Effector memory CD4-positive, alpha-beta T cell (primary cell): ENCODE measurements at regions not wholly inside any gene's neighbourhood (a gene's known extent, or its start where the extent isn't known, plus 50 kb on each side); places are given as distances from the start of the nearest gene placed in this dataset.
A peak's percentile ranks its signal among the peaks of the same experiment; 100 is the strongest.
"Not testable (repeated sequence)": the region's sequence is repeated elsewhere in the genome, so short reads cannot be mapped to it uniquely, and the experiment has no call there.

Source experiments
- DNase-seq, 3 donors: peaks; one replicate each; pipeline ENCODE4 v3.0.0-alpha.2; 2020
- H3K27ac ChIP-seq: 2 replicates; pipeline ENCODE4 v1.7.0; 2013; ENCODE audit warnings: mild to moderate bottlenecking, low read length, moderate library complexity; ENCODE audit not compliant: insufficient read depth, poor library complexity, severe bottlenecking
- H3K27me3 ChIP-seq: replicated peaks from 2 replicates; pipeline ENCODE4 v1.7.0; 2013; ENCODE audit warnings: mild to moderate bottlenecking, low read length; ENCODE audit not compliant: insufficient read depth, control insufficient read depth, poor library complexity, severe bottlenecking
- H3K36me3 ChIP-seq: 2 replicates; pipeline ENCODE4 v1.7.0; 2013; ENCODE audit warnings: mild to moderate bottlenecking, low read length, moderate library complexity; ENCODE audit not compliant: control insufficient read depth, insufficient read depth
- H3K4me1 ChIP-seq: 2 replicates; pipeline ENCODE4 v1.7.0; 2013; ENCODE audit warnings: low read length, mild to moderate bottlenecking; ENCODE audit not compliant: control insufficient read depth, insufficient read depth, poor library complexity, severe bottlenecking
- H3K4me3 ChIP-seq: 2 replicates; pipeline ENCODE4 v1.7.0; 2013; ENCODE audit warnings: low read length, low read depth, mild to moderate bottlenecking; ENCODE audit not compliant: insufficient read depth, poor library complexity, severe bottlenecking
- H3K9me3 ChIP-seq: 2 replicates; pipeline ENCODE4 v1.7.0; 2013; ENCODE audit warnings: mild to moderate bottlenecking, low read length, moderate library complexity; ENCODE audit not compliant: control insufficient read depth

GRCh38 chr12:9304540-9304939 is 96.3 kb upstream of the PZP start:
- not testable (repeated sequence) for H3K27ac ChIP-seq, H3K27me3 ChIP-seq, H3K4me1 ChIP-seq, DNase-seq, H3K9me3 ChIP-seq, H3K36me3 ChIP-seq, H3K4me3 ChIP-seq

DNA sequence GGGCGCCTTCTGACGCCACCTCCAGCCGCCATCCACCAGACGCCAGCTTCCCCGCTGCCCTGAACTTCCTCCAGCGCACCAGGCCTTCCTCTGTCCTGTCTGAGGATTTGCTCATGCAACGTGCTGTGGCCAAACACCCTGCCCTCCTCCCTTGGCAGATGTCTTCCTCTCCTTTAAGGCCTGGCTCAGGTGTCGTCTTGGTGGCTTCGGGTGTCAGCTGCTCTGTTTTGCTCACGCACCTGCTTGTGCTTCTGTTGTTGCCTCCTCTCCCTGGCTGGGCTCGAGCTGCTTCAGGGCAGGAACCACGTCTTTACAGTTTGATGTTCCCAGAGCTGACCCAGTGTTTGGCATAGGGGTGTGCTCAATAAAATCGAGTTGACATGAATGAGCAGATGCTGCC is 87.7 kb upstream of the PZP start:
- H3K9me3 ChIP-seq, H3K4me3 ChIP-seq, H3K27ac ChIP-seq: not testable (repeated sequence)

GRCh38 chr12:9294072-9294620 is 86.0 kb upstream of the PZP start:
- not testable (repeated sequence) for H3K4me1 ChIP-seq, H3K36me3 ChIP-seq, H3K27me3 ChIP-seq, H3K4me3 ChIP-seq, DNase-seq, H3K9me3 ChIP-seq, H3K27ac ChIP-seq

More for the DNA sequence above, 87.7 kb upstream of the PZP start:
- not testable (repeated sequence) for H3K27me3 ChIP-seq, DNase-seq, H3K36me3 ChIP-seq, H3K4me1 ChIP-seq

- not testable (repeated sequence) for DNase-seq, H3K27ac ChIP-seq, H3K27me3 ChIP-seq, H3K36me3 ChIP-seq, H3K4me3 ChIP-seq, H3K9me3 ChIP-seq, H3K4me1 ChIP-seq
Measured at GRCh38 chr12:9293391-9293790, 85.2 kb upstream of the PZP start.

DNA sequence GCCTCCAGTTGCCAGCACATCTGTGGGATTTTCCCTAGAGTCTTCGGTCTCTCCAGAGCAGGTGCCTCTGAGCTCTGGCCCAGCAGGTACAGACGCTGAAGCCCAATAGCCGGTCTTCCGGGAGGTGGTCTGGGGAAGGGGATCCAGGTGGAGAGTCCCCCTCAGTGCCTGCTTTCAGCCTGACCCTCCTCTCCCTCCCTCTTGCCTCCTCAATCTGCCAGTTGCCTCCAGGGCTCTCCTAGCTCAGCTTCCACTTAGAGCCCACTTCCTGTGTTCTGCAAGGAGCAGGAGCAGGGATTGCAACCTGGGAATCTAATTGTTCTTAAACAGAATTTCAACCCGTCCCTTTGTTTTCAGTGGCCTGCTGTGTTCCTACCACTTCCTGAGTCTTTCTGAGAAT is 81.8 kb upstream of the PZP start:
- not testable (repeated sequence) for H3K4me3 ChIP-seq, H3K9me3 ChIP-seq, H3K27ac ChIP-seq, H3K36me3 ChIP-seq, H3K4me1 ChIP-seq, H3K27me3 ChIP-seq, DNase-seq

DNA sequence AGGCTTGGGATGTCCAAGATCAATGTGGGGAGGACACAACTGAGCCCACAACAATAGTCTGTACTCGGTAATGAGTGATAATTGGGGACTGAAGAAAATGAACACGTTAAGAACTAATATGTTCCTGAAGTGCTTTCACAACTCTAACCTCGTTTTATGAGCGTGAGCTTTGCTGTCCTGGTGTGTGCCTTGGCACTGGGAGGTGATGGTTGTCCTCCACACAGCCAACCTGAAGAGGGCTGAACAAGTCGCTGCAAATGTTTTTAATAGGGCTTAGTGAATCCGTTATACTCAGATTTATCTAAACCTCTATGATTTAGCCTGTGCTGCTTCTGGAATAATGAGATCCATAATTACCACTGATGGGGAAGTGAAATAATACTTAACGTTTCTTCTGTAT is 76.5 kb upstream of the PZP start:
- H3K4me3 ChIP-seq: not testable (repeated sequence)

DNA sequence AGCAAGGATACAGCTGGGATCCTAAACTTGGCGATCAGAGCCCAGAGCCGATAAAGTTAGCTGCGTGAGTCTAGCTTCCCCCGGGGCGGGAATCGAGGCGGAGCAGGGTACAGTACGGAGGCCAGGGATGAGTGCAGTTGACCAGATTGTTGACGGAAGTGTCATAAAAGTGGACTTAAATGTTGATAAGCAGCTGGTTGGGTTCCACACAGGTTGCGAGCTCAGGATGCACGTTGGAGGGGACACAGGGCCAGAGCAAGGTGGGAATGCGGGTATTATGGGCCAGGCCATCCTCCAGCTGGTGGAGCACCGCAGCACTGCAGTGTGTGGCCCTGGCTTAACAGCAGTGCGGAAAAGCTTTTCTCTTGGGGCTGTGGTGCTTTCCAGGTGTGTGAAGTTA is 76.0 kb upstream of the PZP start:
- H3K4me1 ChIP-seq, H3K27me3 ChIP-seq, H3K36me3 ChIP-seq, H3K9me3 ChIP-seq, H3K4me3 ChIP-seq: not testable (repeated sequence)
- H3K27ac ChIP-seq: peak overlapping the region; percentile 42
- DNase-seq: peak in 1 of 3 donors; percentile 6

More for the DNA sequence above, 76.5 kb upstream of the PZP start:
- not testable (repeated sequence) for H3K27ac ChIP-seq, H3K36me3 ChIP-seq, H3K9me3 ChIP-seq, H3K4me1 ChIP-seq, H3K27me3 ChIP-seq, DNase-seq

- peak overlapping the region; percentile 62 for H3K4me3 ChIP-seq
- not testable (repeated sequence) for H3K27me3 ChIP-seq, H3K36me3 ChIP-seq, H3K4me1 ChIP-seq, H3K9me3 ChIP-seq
- DNase-seq: peak; percentile 68 to 81 (median 71)
- peak overlapping the region; percentile 42 for H3K27ac ChIP-seq
Measured at GRCh38 chr12:9283346-9284095, 75.3 kb upstream of the PZP start.

DNA sequence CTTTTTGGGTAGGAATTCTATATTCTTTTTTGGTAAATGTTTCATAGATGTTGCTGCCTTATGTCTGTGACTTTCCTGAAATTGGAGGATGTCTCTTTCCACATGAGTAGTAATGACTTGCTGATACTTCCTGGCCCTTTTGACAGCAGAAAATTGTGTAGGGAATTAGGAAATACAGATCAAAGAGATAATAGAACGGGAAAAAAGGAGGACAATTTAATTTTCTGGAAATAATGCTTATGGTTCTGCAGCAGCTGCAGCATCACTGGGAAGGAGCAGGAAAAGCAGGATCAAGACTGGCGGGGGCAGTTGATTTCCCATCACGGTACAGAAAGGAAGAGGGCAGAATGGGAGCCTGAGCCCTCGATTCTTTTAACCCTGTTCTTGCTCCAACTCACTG is 68.8 kb upstream of the PZP start:
- H3K4me1 ChIP-seq: no peaks in the 10 kb centered on the region
- no peaks in the 10 kb centered on the region for H3K27me3 ChIP-seq
- no peak overlapping the region for H3K27ac ChIP-seq
- no peak overlapping the region for H3K4me3 ChIP-seq
- no peaks in the 10 kb centered on the region for H3K36me3 ChIP-seq
- no peak for DNase-seq
- H3K9me3 ChIP-seq: no peaks in the 10 kb centered on the region

- no peak for DNase-seq
- Histone ChIP-seq H3K27me3 (no peaks in the 10 kb centered on the region), H3K36me3 (no peaks in the 10 kb centered on the region), H3K4me3 (no peak overlapping the region), H3K27ac (no peak overlapping the region), H3K9me3 (no peaks in the 10 kb centered on the region), H3K4me1 (no peaks in the 10 kb centered on the region)
Measured at GRCh38 chr12:9273276-9273675, 65.1 kb upstream of the PZP start.
